ENCODE measurements at regions not wholly inside any gene's neighbourhood (a gene's known extent, or its start where the extent isn't known, plus 50 kb on each side); places are given as distances from the start of the nearest gene placed in this dataset.
"Not testable (repeated sequence)": the region's sequence is repeated elsewhere in the genome, so short reads cannot be mapped to it uniquely, and the experiment has no call there.

DNA sequence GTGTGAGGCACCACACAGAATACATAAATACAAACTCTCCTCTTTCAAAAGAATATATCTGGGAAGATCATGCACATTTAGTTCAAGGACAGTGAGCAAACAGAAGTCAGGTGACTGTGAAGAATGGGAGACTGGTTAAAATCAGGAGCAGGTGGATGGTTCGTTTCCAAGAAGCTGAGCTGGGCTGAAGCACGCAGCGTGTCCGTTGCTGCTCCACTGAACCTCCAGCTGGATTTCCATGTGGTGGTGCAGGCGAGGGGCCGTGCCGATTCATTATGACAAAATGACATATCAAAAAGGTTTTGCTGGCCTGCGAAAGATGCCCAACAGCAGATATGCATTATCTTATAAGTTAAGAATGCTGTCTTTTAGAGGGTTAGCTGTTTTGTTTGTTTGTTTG lies 66.0 kb downstream of the OLIG1 start:
- no peaks in the 10 kb centered on the region for H3K4me1 ChIP-seq (ENCODE audit: control insufficient read depth in 1 of 2, insufficient read depth in 2 of 2, low read length in 2 of 2)
- no peaks in the 10 kb centered on the region for H3K9me3 ChIP-seq (ENCODE audit: control insufficient read depth in 1 of 2, low read length in 2 of 2)
- H3K27me3 ChIP-seq (ENCODE audit: low read depth, low read length), result no peaks in the 10 kb centered on the region
- no peak overlapping the region for H3K4me3 ChIP-seq (ENCODE audit: low read depth in 1 of 2, low read length in 2 of 2)
- H3K36me3 ChIP-seq (ENCODE audit: control insufficient read depth in 1 of 2, insufficient read depth in 2 of 2, low read length in 2 of 2), result no peaks in the 10 kb centered on the region
- H3K27ac ChIP-seq (ENCODE audit: low read length), result no peak overlapping the region

DNA sequence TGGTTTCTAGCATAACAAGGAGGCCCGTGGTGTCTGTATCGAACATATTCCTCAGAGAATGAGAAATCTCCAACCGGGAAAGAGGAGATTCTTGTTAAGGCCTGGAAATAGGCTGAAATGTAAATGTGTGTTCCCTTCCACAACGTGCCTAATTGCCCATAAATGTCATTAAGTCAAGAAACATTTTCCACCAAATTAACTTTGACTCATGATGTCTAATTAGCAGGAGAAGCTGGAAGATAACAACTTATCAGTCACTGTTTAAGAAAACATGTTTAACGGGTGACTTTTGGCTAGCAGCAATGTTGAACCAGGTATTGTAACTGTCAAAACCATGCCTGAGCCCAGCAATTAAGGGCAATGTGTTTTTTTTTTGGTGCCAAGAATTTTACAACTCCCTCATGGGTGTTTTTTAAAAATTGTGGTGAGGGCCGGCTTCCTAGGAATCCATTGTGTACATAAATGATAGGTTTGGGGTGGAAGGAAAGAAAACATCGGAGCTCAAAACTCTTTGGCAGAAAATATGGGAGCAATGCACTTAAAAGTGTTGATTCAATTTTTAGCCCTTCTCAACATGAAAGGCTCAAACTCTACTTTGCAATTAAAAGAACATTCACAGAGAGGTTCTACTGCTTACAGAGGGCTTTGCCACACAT lies 67.0 kb downstream of the OLIG1 start:
- Histone ChIP-seq H3K4me3 (ENCODE audit: low read depth in 1 of 2, low read length in 2 of 2) (no peak overlapping the region), H3K27me3 (ENCODE audit: low read depth, low read length) (no peaks in the 10 kb centered on the region), H3K36me3 (ENCODE audit: control insufficient read depth in 1 of 2, insufficient read depth in 2 of 2, low read length in 2 of 2) (no peaks in the 10 kb centered on the region), H3K9me3 (ENCODE audit: control insufficient read depth in 1 of 2, low read length in 2 of 2) (no peaks in the 10 kb centered on the region), H3K4me1 (ENCODE audit: control insufficient read depth in 1 of 2, insufficient read depth in 2 of 2, low read length in 2 of 2) (no peaks in the 10 kb centered on the region), H3K27ac (ENCODE audit: low read length) (no peak overlapping the region)

DNA sequence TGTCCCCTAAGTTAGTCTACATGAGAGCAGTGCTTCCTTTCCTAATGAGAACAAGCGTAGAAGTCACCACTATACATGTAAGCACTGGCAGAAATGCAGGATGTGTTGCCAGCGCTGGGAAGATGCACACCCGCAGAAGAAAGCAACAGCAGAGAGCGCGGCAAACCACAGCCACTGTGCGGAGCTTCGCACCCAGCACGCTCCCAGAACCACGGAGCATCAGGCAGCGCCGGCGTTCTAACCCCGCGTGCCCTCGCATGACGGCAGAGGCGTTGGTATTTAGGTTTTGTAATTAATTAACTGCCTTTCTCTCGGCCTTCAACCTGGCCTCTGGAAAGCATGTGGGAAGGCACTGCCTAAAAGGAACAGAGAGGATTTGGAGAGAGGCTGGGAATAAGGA lies 69.1 kb downstream of the OLIG1 start:
- Histone ChIP-seq H3K27ac (ENCODE audit: low read length) (no peak overlapping the region), H3K9me3 (ENCODE audit: control insufficient read depth in 1 of 2, low read length in 2 of 2) (no peaks in the 10 kb centered on the region), H3K27me3 (ENCODE audit: low read depth, low read length) (no peaks in the 10 kb centered on the region), H3K4me1 (ENCODE audit: control insufficient read depth in 1 of 2, insufficient read depth in 2 of 2, low read length in 2 of 2) (no peaks in the 10 kb centered on the region), H3K36me3 (ENCODE audit: control insufficient read depth in 1 of 2, insufficient read depth in 2 of 2, low read length in 2 of 2) (no peaks in the 10 kb centered on the region), H3K4me3 (ENCODE audit: low read depth in 1 of 2, low read length in 2 of 2) (no peak overlapping the region)

DNA sequence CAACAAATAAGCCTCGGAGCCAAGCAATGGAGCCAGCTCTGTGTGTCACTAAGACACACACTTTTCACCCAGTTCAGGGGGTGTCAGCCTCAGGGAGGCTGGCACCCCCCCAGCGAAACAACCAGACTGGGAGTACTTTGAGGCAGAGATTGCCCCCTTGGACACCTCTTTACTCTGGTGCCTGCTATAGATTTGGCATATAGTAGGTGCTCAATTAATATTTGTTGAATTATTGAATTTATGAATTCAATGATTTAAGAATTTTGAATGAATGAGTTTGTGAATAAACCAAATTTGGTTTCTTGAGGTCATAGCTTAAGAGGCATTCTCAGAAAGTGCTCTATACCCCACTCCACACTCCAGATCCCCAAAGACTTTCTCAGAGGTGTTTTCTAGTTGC lies 70.3 kb downstream of the OLIG1 start:
- Histone ChIP-seq H3K4me1 (ENCODE audit: control insufficient read depth in 1 of 2, insufficient read depth in 2 of 2, low read length in 2 of 2) (no peaks in the 10 kb centered on the region), H3K9me3 (ENCODE audit: control insufficient read depth in 1 of 2, low read length in 2 of 2) (no peaks in the 10 kb centered on the region), H3K36me3 (ENCODE audit: control insufficient read depth in 1 of 2, insufficient read depth in 2 of 2, low read length in 2 of 2) (no peaks in the 10 kb centered on the region), H3K4me3 (ENCODE audit: low read depth in 1 of 2, low read length in 2 of 2) (no peak overlapping the region), H3K27me3 (ENCODE audit: low read depth, low read length) (no peaks in the 10 kb centered on the region), H3K27ac (ENCODE audit: low read length) (no peak overlapping the region)

DNA sequence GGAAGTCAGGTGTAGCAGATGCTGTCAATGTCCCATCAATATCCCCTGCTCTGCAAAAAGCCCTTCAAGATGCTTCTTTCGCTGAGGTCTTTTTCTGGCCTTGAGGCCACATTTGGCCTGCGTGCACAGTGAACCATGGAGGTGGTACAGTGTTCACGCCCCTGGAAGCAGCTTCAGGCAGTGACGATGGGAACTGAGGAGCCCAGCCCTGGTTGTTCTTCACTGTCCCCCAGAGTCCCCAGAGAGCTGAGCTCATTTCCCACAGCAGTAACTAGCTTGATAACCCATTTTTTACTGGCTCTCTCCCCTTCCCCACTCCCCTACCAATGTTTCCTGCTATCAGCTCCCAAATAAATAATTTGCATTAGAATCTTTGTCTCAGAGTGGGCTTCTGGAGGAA lies 76.5 kb downstream of the OLIG1 start:
- Histone ChIP-seq H3K4me3 (ENCODE audit: low read depth in 1 of 2, low read length in 2 of 2) (no peak overlapping the region), H3K27me3 (ENCODE audit: low read depth, low read length) (no peaks in the 10 kb centered on the region), H3K27ac (ENCODE audit: low read length) (no peak overlapping the region), H3K4me1 (ENCODE audit: control insufficient read depth in 1 of 2, insufficient read depth in 2 of 2, low read length in 2 of 2) (no peaks in the 10 kb centered on the region), H3K9me3 (ENCODE audit: control insufficient read depth in 1 of 2, low read length in 2 of 2) (no peaks in the 10 kb centered on the region), H3K36me3 (ENCODE audit: control insufficient read depth in 1 of 2, insufficient read depth in 2 of 2, low read length in 2 of 2) (no peaks in the 10 kb centered on the region)

DNA sequence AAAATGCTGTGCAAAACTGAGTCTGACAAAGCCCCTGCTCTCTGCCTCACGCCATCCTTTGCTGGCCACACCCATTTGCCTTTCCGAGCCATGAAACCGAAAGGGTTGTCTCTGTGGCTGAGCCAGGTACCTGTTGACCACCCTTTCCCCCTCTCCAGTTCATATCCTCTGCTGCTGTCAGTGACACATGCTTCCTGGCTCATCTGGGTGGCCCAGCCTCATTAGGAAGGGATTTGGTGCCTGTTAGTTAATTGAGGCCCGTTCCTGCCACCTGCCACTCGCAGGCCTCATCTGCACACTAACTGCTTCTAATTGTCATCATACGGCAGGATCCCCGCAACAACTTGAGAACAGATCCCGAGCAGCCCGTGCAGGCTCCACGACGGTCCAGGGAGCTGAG lies 79.2 kb downstream of the OLIG1 start:
- no peak overlapping the region for H3K27ac ChIP-seq (ENCODE audit: low read length)
- H3K27me3 ChIP-seq (ENCODE audit: low read depth, low read length), result no peaks in the 10 kb centered on the region
- no peak overlapping the region for H3K4me3 ChIP-seq (ENCODE audit: low read depth in 1 of 2, low read length in 2 of 2)
- no peaks in the 10 kb centered on the region for H3K36me3 ChIP-seq (ENCODE audit: control insufficient read depth in 1 of 2, insufficient read depth in 2 of 2, low read length in 2 of 2)
- no peaks in the 10 kb centered on the region for H3K4me1 ChIP-seq (ENCODE audit: control insufficient read depth in 1 of 2, insufficient read depth in 2 of 2, low read length in 2 of 2)
- no peaks in the 10 kb centered on the region for H3K9me3 ChIP-seq (ENCODE audit: control insufficient read depth in 1 of 2, low read length in 2 of 2)

DNA sequence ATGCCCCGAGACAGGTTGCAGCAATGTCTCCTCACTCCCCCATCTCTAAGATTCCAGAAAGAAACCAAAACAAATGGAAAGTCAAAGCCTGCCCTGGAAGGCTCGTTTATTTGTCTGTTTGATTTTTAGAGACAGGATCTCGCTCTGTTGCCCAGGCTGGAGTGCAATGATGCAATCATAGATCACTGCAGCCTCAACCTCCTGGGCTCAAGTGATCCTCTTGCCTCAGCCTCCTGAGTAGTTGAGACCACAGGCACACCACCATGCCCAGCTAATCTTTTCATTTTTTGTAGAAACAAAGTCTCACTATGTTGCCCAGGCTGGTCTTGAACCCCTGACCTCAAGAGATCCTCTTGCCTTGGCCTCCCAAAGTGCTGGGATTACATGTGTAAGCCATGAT lies 78.8 kb upstream of the IFNAR2 start:
- not testable (repeated sequence) for H3K36me3 ChIP-seq (ENCODE audit: control insufficient read depth in 1 of 2, insufficient read depth in 2 of 2, low read length in 2 of 2)

DNA sequence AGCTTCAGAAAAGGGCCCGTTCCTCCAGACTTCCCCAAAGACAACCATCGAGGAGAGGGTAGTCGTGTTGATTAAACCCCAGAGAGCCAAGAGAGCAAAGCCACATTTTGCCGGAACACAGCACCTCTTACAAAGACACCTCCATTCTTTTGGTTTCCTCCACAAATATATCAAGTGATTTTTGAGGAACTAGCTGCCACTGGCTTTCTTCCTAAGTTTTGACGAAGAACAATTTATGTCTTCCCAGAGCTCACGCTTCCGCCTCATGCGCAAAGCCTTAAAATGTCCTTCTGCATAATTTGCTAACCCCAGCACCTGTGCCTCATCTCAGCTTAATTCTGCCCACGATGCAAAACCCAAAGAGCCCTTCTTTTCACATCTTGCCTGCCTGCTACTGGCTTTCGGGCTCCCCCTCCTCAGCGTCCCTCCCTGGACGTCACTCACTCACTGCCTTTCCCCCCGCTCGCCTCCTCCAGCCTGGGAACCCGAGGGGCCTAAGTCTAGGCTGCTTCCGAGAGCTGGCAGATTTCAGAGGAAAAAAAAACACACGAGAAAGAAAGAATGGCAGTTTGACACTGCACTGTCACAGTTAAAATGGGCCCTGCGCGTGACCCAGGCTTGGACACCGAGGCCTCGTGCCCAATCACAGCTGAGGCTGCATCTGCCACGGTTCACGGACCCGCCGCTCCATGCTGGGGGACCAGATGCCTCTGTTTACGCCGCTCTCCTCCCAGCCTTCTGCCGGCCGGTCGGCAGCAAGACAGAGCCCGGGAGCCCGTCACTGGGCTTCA lies 77.6 kb upstream of the IFNAR2 start:
- no peaks in the 10 kb centered on the region for H3K36me3 ChIP-seq (ENCODE audit: control insufficient read depth in 1 of 2, insufficient read depth in 2 of 2, low read length in 2 of 2)
- no peaks in the 10 kb centered on the region for H3K9me3 ChIP-seq (ENCODE audit: control insufficient read depth in 1 of 2, low read length in 2 of 2)
- H3K27me3 ChIP-seq (ENCODE audit: low read depth, low read length), result no peaks in the 10 kb centered on the region
- H3K4me3 ChIP-seq (ENCODE audit: low read depth in 1 of 2, low read length in 2 of 2), result no peak overlapping the region
- no peak overlapping the region for H3K27ac ChIP-seq (ENCODE audit: low read length)
- no peaks in the 10 kb centered on the region for H3K4me1 ChIP-seq (ENCODE audit: control insufficient read depth in 1 of 2, insufficient read depth in 2 of 2, low read length in 2 of 2)

More for the DNA sequence above, 78.8 kb upstream of the IFNAR2 start:
- H3K9me3 ChIP-seq (ENCODE audit: control insufficient read depth in 1 of 2, low read length in 2 of 2); H3K4me1 ChIP-seq (ENCODE audit: control insufficient read depth in 1 of 2, insufficient read depth in 2 of 2, low read length in 2 of 2); H3K4me3 ChIP-seq (ENCODE audit: low read depth in 1 of 2, low read length in 2 of 2); H3K27ac ChIP-seq (ENCODE audit: low read length); H3K27me3 ChIP-seq (ENCODE audit: low read depth, low read length): not testable (repeated sequence)

DNA sequence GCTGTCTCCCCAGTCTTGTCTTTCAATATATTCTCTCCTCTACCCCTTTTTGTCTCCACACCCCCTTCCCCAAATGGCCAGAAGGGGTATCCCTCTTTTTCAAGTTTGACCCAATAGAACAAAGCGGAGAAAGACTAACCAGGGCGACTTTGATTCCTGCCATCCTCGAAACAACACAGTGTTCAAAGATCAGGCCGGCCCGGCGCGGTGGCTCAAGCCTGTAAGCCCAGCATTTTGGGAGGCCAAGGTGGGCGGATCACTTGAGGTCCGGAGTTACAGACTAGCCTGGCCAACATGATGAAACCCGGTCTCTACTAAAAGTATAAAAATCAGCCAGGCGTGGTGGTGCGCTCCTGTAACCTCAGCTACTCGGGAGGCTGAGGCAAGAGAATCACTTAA lies 77.0 kb upstream of the IFNAR2 start:
- Histone ChIP-seq H3K36me3 (ENCODE audit: control insufficient read depth in 1 of 2, insufficient read depth in 2 of 2, low read length in 2 of 2) (no peaks in the 10 kb centered on the region), H3K27ac (ENCODE audit: low read length) (no peak overlapping the region), H3K4me3 (ENCODE audit: low read depth in 1 of 2, low read length in 2 of 2) (no peak overlapping the region), H3K4me1 (ENCODE audit: control insufficient read depth in 1 of 2, insufficient read depth in 2 of 2, low read length in 2 of 2) (no peaks in the 10 kb centered on the region), H3K9me3 (ENCODE audit: control insufficient read depth in 1 of 2, low read length in 2 of 2) (no peaks in the 10 kb centered on the region), H3K27me3 (ENCODE audit: low read depth, low read length) (peaks cover under 1% of the 10 kb centered on the region)

DNA sequence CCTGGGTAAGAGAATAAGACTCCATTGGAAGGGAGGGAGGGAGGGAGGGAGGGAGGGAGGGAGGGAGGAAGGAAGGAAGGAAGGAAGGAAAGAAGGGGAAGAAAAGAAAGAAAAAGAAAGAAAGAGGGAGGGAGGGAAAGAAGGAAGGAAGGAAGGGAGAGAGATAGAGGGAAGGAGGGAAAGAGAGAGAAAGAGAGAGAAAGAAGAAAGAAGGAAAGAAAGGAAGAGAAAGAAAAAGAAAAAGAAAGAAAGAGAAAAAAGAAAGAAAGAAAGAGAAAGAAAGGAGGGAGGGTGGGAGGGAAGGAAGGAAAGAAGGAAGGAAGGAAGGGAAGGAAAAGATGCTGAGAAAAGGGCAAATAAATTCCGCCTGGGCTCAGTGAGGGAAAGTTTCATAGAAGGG lies 74.7 kb upstream of the IFNAR2 start:
- Histone ChIP-seq H3K4me3 (ENCODE audit: low read depth in 1 of 2, low read length in 2 of 2) (no peak overlapping the region), H3K27ac (ENCODE audit: low read length) (no peak overlapping the region), H3K4me1 (ENCODE audit: control insufficient read depth in 1 of 2, insufficient read depth in 2 of 2, low read length in 2 of 2) (no peaks in the 10 kb centered on the region), H3K36me3 (ENCODE audit: control insufficient read depth in 1 of 2, insufficient read depth in 2 of 2, low read length in 2 of 2) (no peaks in the 10 kb centered on the region), H3K27me3 (ENCODE audit: low read depth, low read length) (peaks cover 11% of the 10 kb centered on the region), H3K9me3 (ENCODE audit: control insufficient read depth in 1 of 2, low read length in 2 of 2) (peaks cover 14% of the 10 kb centered on the region in 2 donors)

DNA sequence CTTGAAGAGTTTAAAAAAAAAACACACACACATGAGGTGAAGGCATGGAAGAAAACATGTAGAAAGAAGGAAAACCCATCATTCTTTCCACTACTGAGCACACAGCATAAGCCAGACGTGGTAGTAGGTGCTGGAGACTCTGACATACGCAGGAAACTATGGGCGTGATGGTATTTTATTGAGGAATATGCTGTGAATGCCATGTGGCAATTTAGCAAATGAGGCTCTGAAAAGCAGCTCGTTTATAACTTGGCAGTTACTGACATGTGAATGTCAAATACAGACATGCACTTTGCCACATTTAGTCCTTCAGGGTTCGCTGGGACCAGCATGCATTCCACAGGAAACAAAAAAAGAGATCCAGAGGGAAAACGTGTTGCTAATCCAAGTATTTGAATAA lies 74.3 kb upstream of the IFNAR2 start:
- no peaks in the 10 kb centered on the region for H3K36me3 ChIP-seq (ENCODE audit: control insufficient read depth in 1 of 2, insufficient read depth in 2 of 2, low read length in 2 of 2)
- no peak overlapping the region for H3K27ac ChIP-seq (ENCODE audit: low read length)
- no peaks in the 10 kb centered on the region for H3K4me1 ChIP-seq (ENCODE audit: control insufficient read depth in 1 of 2, insufficient read depth in 2 of 2, low read length in 2 of 2)
- H3K27me3 ChIP-seq (ENCODE audit: low read depth, low read length), result peaks cover 11% of the 10 kb centered on the region
- H3K9me3 ChIP-seq (ENCODE audit: control insufficient read depth in 1 of 2, low read length in 2 of 2), result peaks cover 14% of the 10 kb centered on the region in 2 donors
- H3K4me3 ChIP-seq (ENCODE audit: low read depth in 1 of 2, low read length in 2 of 2), result no peak overlapping the region

DNA sequence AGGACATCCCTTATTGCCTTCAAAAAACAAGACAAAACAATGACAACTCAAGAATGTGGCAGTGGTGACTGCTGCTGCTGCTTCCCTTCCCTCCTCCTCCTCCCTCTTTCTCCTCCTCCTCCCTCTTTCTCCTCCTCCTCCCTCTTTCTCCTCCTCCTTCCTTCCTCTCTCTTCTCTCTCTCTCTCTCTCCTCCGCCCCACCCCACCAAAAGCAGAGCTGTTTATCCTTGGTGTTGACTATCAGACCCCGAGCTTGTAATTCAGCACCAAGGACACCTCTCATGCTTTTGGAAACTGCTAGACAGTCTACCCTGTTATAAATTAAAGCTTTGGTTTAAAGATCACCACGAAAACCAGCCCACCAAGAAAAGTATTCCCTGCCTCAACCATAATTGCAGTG lies 72.4 kb upstream of the IFNAR2 start:
- H3K27me3 ChIP-seq (ENCODE audit: low read depth, low read length), result peaks cover 11% of the 10 kb centered on the region

More for the DNA sequence above, 72.4 kb upstream of the IFNAR2 start:
- Histone ChIP-seq H3K36me3 (ENCODE audit: control insufficient read depth in 1 of 2, insufficient read depth in 2 of 2, low read length in 2 of 2) (no peaks in the 10 kb centered on the region), H3K9me3 (ENCODE audit: control insufficient read depth in 1 of 2, low read length in 2 of 2) (peaks cover 14% of the 10 kb centered on the region in 2 donors), H3K4me1 (ENCODE audit: control insufficient read depth in 1 of 2, insufficient read depth in 2 of 2, low read length in 2 of 2) (no peaks in the 10 kb centered on the region), H3K27ac (ENCODE audit: low read length) (no peak overlapping the region), H3K4me3 (ENCODE audit: low read depth in 1 of 2, low read length in 2 of 2) (no peak overlapping the region)

Measured in muscle layer of duodenum (tissue), 2 donors.